GM11168 (cell line): ENCODE measurements at regions not wholly inside any gene's neighbourhood (a gene's known extent, or its start where the extent isn't known, plus 50 kb on each side); places are given as distances from the start of the nearest gene placed in this dataset.

ENCODE experiments used
- in situ Hi-C: fragments of 300-500 bp; cut with MboI; formaldehyde crosslinking; loops from one replicate; pipeline ENCODE4 v1.12.0; 2022; ENCODE audit warnings: low sequenced_read_pairs; ENCODE audit not compliant: unreplicated experiment

DNA sequence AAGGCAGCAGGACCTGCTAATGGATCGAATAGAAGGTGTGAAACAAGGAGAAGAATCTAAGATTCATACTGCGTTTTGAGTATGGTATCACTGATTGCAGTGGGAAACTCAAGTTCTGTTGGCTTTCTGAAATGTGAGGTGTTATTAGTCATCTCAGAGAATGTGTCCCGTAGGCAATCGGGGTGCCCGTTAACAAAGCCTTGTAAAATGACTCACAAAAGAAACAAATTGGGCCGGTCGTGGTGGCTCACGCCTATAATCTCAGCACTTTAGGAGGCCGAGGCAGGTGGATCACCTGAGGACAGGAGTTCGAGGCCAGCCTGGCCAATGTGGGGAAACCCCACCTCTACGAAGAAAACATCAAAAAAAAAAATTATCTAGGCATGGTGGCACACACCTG is 118.2 kb upstream of the C7orf33 start:
- in situ Hi-C loops: no loop called here

DNA sequence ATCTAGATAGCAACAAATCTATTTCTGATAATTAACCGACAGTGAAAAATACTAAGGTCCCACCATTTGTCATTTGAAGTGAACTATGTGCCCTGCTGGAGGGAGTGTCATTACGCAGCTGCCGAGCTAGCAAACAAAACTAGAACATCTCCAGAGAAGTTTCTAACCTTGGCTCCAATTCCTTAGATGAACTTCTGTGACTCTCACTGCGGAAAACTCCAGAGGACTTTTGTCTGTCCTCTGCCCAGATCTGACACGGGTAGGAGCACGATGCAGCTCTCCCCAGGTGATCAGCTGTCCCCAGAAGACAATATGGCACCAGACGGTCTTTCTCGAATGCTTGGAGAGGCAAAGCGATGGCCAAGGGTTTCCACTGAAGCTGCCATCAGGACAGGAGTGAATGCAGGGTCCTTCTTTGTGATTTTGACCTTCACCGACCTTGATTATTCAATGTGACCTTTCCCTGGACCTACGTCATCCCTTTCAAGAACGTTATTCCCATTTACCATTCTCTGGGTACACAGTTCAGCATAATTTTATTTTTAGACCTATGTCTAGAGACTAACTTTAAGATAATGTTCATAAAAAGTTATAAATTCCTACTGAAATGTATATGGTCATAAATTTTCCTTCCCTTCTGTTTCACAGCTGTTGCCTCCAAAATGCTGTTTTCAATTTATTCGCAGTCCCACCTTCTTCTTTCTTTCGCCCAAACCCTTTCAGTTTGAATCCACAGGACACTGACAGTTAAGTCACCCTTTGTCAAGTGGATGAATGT is 116.7 kb upstream of the C7orf33 start:
- in situ Hi-C loops: no loop called here

DNA sequence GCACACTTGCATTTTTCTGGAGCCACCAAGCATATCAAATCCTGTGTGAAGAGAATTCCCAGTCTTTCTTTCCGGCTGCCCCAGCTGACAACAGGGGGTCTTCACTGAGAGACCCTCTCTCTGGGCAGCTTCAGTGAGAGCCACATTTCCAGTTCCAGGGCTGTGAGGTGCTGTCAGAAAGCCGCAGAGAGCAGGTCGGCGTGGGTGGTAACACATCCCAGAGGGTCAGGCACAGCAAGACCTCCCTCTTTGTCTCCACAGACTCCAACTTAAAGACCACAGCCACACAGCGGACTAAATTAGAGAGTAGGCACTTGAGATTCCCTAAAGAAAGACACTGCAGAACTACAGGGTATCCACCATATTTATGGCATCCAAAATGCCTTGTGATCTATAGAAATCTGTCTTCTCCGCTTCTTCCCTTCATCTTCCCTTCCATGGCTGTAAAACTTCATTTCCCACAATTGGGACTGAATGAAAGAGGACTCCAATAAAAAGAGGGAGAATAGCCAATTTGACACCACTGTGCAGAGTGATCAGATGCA is 116.0 kb upstream of the C7orf33 start:
- in situ Hi-C loops: no loop called here

DNA sequence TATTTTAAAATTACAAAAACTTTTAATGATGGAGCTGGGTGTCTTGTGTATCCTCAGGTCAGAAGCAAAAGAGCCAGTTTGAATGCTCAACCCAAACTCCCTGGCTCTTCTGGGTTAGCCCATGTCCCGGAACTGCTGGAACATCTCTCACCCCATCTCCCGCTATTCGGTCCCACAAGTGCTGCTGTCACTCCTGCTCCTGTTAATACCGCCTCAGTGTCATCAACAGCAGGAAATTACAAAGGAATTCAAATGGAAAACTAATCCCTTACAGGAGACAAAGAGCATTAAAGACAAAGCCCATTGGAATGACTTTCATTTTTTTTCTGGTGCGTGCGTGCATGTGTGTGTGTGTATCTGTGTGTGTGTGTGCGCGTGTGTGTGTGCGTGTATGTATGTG is 112.0 kb upstream of the C7orf33 start:
- in situ Hi-C loops: no loop called here

DNA sequence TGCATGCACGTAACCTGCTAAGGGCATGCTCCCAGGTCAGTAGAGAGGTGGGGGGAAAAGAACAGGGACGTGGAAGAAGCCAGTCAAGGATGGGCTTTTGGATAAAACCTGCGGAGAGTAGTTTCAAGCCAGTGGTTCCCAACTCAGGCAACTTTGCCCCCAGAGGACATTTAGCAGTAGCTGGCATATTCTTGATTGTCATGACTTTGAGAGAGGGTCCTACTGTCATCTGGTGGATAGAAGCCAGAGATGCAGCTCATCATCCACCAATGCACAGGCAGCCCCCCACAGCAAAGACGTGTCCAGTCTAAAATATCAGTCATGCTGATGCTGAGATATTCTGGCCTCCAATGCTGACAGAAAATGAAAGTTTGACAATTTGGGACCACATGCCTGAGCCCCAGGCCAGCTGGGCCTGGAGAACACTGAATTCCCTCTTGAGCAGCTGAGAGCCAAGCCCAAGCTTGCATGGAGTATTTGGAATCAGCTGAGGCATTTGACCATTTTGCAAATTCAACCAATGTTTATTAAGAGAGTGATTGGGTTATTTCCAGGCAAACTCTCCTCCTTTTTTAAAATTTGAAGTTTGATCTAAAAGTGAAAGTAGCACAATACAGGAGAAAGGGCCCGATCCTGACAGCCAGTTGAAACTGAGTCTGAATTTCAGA is 110.0 kb upstream of the C7orf33 start:
- in situ Hi-C loops: no loop called here

DNA sequence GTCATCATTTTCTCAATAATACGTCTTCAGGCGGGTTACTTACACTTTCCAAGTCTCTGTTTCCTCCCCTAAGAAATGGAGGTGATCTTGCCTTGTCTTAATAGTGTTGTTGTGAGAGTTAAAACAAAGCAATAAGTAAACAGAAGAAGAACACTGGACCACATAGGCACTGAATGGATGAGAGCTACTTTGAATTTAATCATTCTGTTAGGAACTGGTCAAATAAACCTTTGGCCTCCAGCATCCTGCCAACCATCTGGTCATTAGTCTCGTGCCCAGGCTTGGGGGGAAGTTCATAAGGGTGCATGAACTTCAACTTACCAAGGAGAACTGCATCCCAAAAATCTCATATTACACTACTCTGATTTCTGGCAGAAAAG is 109.4 kb upstream of the C7orf33 start:
- in situ Hi-C loops: no loop called here

DNA sequence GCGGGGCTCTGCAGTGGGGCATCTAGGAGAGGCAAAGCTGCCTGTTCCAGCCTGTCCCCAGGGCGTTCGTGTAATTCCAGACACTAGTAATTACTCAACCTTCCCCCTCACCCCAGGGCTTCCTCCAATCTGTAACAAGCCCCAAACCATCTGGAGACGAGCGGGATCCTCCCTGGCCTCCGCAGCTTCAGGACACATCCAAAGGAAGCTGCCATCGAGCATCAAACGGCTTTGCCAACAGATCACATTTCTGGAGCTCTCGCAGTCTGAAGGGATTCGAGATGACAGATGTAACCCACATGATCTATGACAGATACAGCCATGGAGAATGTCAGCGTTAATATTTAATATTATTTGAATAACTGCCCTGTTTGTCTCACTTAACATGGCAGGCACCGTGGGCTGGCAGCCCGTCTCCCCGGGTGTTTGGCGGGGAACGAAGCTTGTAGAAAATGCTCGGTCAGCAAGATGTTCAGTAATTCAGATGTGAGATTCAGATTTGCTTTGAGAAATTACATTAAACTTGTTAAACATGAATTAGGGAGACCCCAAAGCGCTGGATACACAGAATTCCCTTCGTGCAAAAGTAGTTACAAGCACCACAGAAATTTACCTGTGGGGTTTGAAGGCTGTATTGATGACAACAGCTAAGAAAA is 108.5 kb upstream of the C7orf33 start:
- in situ Hi-C loops: no loop called here

DNA sequence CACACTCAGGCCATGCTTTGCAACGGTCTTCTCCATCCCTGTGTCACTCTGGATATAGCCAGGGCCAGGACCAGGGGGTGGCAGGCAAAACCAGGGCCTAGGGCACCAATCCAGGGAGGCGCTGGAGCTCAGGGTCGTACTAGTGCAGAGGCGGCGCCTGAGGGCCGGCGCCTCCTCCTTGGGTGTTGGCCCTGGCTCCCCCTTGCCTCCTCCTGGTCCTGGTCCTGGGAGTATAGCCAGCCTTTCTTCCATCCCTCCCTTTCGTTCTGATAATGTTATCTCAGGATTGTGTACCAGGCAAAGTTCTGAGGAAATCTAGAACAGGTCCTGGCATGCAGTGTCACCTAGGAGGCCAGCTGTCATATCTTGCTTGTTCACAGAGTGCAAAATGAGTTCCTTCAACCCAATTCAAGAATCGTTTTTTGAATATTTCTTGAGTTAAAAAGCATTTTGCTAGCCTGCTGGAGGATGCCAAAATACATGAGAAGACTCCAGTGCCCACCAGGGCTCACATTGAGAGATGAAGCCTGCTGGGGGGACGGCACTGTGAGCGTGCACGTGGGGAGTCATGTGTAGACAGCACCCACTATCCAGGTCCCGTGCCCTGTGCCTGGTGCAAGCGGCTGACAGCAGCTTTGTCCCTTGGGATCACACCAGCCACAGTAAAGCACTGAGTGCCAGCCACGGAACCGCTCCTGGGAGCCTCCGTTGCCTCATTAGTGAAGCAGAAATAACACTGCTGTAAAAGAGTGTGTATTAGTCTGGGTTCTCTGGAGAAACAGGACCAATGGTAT is 106.9 kb upstream of the C7orf33 start:
- in situ Hi-C loops: no loop called here

DNA sequence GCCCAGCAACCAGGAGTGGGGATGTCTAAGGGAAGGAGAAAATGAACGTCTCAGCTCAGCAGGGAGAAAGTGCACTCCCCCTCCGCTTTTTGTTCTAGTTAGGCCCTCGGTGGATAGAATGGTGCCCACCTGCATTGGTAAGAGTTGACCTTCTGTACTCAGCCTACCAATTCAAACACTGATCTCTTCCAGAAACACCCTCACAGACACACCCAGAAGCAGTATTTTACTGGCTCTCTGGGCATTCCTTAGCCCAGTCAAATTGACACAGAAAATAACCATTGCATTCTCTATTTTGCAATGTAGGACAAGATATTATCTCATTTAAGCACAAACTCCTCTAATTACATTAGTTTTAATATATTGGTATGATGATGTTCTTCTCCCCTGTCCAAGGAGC is 106.1 kb upstream of the C7orf33 start:
- in situ Hi-C loops: no loop called here

DNA sequence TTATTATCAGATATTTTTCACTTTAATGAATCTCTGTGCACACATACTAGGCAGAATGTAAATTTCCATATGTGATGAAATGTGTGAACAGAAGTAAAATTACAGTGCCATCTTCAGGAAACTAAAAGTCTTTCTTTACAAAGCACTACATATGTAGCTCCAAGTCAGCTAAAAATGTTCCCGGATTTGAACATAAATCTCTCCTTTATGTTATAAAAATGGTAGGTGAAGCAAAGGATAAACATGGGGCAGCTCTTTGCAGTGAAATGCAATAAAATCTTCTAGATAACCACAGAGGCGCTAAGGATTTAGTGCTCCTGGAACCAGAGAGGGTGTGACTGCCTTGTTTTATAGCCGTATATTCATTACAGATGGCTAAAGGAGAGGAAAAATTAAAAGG is 104.9 kb upstream of the C7orf33 start:
- in situ Hi-C loops: no loop called here

DNA sequence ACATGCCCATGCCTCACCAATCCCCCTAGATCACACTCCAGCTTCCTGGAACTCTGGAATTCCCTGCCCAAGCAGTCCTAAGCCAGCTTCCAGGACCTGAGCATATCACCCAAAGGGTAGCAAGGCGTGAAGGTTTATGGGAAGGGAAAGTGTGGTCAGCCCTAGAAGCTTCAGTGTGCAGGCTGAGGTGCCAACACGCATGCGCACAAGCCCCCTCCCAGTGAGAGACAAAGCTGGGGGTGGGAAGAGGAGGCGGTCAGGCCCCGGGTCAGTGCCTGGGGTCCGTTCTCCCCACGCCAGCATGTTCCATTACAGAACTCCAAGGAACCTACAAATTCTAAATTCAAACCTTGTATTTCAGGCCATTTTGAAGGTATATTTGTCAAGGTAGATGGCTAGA is 103.6 kb upstream of the C7orf33 start:
- in situ Hi-C loops: no loop called here

DNA sequence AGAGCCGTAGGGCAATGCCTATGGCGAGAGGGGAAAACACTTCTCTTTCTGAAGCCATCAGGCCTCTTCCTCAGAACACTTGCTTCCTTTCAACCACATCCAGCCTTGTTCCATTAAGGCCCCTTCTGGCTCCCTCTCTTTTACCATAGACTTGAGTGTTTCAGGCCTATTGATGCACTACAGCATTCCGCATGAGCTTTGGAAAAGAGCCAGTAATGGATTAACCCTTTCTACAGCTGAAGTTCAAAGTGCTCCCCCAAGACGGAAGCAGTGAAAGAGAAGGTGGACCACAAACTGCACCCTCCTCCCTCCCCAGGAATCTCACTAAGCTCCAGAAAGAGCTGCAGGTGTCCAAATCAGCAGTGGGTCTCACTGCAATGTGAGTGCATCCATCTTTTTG is 102.7 kb upstream of the C7orf33 start:
- in situ Hi-C loops: no loop called here

DNA sequence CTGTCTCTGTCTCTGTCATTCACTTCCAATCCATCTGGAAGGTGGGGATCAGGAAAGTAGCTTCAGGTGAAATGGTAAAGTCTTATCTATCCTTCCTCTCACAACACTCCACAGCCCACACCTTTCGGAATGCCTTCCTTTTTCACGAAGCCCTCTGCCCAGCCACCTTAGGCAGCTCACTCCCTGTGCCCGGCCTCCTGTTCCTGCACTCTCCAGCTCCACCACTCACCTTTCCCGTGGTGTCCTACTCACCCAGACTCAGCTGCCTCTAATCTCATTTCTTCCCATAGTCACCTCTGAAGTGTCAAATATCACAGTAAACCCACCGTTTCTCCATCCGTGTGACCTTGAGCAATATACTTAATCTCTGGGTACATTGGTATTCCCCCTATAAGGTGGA is 100.9 kb upstream of the C7orf33 start:
- in situ Hi-C loops: loop anchor here (10.0 kb wide), 1 partner anchor 225 kb away; no protein-coding TSS in a partner anchor

DNA sequence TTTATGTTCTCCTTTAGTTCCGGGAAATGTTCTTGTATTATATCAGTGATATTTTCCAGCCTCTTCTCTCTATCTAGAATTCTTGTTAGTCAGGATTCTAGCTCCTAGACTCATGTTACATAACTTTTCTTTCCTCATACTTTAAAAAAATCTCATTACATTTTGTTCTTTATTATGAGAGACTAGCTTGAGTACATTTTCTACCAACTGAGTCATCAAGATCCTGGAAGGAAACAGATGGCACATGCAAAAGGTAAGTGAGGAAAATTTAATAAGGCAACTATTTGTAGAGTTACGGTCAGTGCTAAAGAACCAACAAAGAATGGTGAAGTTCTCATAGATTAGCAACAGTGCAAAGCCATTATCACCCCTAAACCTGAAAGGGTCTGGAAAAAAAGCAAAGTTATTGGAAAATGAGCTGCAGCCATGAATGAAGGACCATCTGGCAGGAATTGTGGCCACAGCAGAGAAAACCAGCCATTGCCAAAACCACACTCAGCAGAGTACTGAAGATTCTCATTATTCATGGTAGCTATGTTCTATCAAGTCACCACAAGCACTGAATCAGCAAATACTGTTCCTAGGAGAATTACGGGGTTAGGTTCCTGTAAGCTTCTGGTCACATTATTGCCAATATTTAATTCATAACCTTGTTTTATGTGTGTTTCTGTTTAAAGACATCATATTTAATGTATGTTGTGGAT is 98.3 kb upstream of the C7orf33 start:
- in situ Hi-C loops: loop anchor here (10.0 kb wide), 1 partner anchor 228 kb away; no protein-coding TSS in a partner anchor

DNA sequence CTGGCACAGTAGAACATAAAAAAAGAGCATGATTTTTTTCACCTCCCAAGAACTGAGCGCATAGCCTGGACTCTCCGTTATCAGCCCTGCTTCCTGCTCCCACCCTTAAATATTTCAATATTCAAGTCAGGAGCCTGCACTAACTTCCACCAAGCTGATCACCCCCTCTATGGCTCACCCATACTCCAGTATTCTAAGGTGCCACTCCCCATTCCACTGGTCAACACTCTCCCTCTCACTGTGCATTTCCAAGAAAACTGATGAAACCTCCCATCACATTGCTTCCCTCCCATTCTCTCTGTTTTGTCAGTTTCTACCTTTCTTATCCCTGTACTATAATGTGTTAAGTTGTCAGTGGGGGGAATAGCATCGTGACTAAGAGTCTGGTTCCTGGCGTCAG is 95.0 kb upstream of the C7orf33 start:
- in situ Hi-C loops: loop anchor here (10.0 kb wide), 1 partner anchor 231 kb away; no protein-coding TSS in a partner anchor

DNA sequence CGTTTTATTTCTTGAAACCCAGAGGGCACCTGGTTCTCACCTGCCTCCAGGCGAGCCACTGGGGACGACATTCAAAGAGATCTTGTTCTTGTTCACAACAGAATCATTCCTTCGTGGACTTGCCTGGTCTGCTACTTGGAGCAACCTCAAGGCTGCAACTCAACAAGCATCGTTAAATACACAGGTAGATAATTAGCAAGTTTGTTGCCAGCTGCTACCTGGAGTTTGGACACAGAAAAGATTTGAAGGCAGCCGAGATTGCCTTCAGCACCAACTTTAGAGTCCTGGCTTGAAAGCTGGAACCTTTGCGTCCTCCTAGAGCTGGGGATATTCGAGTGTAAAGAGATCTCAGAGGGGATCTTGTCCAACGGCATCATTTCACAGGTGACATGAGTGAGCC is 89.6 kb upstream of the C7orf33 start:
- in situ Hi-C loops: no loop called here

DNA sequence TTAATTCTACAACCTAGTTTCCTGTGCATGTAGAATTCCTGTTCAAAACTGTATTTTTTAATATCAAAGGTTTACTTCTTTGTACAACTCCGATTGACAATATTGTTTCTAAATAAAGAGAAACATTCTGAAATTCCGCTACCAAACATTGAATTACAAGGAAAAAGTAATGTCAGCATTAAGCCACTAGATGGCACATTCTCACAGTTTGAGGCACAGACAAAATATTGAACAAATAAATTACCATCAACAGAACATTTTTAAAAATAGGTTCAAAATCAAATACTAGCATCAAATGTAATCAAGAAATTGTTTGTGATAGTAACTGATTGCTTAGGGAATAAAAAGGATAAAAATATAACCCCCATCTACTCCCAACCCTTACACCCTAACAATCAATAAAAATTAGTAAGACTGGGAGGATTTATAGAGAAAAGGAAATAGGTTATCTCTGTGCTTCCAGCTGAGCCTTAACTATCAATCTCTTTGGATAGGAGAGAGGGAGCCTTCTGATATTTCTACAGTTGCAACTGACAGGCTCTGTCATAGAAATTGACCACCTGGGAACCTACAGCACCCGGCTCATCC is 86.6 kb upstream of the C7orf33 start:
- in situ Hi-C loops: no loop called here

DNA sequence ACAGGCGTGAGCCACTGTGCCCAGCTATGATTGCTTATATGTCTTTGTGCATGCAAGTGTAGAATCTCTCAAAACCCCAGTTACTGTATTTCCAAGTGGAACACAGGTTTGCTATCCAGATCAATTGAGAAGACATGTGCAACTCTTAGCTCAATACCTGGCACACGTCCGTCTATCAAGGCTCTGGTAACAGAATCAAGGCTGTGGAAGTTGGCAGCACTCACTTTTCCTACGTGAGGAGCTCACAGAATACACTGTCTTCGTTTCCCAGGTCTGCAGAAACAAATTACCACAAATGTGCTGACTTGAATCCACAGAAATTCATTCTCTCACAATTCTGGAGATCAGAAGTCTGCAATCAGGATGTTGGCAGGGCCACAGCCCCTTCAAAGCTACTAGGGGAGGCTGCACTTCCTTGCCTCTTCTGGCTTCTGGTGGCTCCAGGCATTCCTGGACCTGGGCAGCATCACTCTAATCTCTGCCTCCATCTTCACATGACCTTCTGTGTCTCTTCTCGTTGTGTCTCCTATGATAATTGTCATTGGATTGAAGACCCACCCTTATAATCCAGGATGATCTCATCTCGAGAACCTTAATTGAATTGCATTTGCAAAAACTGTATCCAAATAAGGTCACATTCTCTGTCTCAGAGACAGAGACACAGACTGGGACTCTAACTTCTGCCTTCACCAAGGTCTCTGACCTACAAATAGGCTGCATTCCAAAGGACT is 84.8 kb upstream of the C7orf33 start:
- in situ Hi-C loops: loop anchor here (5.0 kb wide), 1 partner anchor 36 kb away; no protein-coding TSS in a partner anchor
